Astrocyte (in vitro differentiated cells and primary cell): ENCODE measurements at regions not wholly inside any gene's neighbourhood (a gene's known extent, or its start where the extent isn't known, plus 50 kb on each side); places are given as distances from the start of the nearest gene placed in this dataset.

Experiments used
- CTCF ChIP-seq: IDR thresholded peaks from 2 replicates; pipeline ENCODE4 v1.5.1; 2011; ENCODE audit warnings: low read depth, mild to moderate bottlenecking, inconsistent platforms, low read length, moderate library complexity; ENCODE audit not compliant: insufficient read depth
- EZH2 ChIP-seq: IDR thresholded peaks from 2 replicates; pipeline ENCODE4 v1.6.1; 2012; ENCODE audit warnings: mild to moderate bottlenecking, low read length, inconsistent platforms; ENCODE audit not compliant: insufficient read depth

- TF ChIP-seq CTCF (no peak), EZH2 (no peak)
These were observed 220.7 kb upstream of the SESN3 start for GRCh38 chr11:95451682-95452081.
